Epithelial cell of esophagus (primary cell): ENCODE measurements at regions not wholly inside any gene's neighbourhood (a gene's known extent, or its start where the extent isn't known, plus 50 kb on each side); places are given as distances from the start of the nearest gene placed in this dataset.

Experiments used
- DNase-seq: peaks from one replicate; pipeline ENCODE4 v3.0.0; 2010; ENCODE audit warnings: low read depth
- H3K4me3 ChIP-seq: 2 replicates; pipeline ENCODE4 v1.5.1; 2011; ENCODE audit warnings: mild to moderate bottlenecking, low read length, control low read depth
- CTCF ChIP-seq: IDR thresholded peaks from 2 replicates; pipeline ENCODE4 v1.5.1; 2011; ENCODE audit warnings: low read depth, mild to moderate bottlenecking, low read length, control low read depth, inconsistent platforms; ENCODE audit not compliant: insufficient read depth; ENCODE audit errors: missing control alignments

GRCh38 chr9:75463871-75464270 lies 375.6 kb downstream of the OSTF1 start:
- no peak overlapping the region for H3K4me3 ChIP-seq
- no peak for TF ChIP-seq CTCF
- no peak for DNase-seq

- no peak for DNase-seq
- no peak overlapping the region for H3K4me3 ChIP-seq
- TF ChIP-seq CTCF, result no peak
These were observed 376.4 kb downstream of the OSTF1 start for GRCh38 chr9:75464726-75465125.

GRCh38 chr9:75467142-75467541 lies 378.8 kb downstream of the OSTF1 start:
- no peak overlapping the region for H3K4me3 ChIP-seq
- TF ChIP-seq CTCF, result no peak
- DNase-seq, result peak; percentile 46

- TF ChIP-seq CTCF, result no peak
- H3K4me3 ChIP-seq, result no peak overlapping the region
These were observed 383.3 kb downstream of the OSTF1 start for GRCh38 chr9:75471549-75472114.

GRCh38 chr9:75482566-75482965 lies 394.3 kb downstream of the OSTF1 start:
- no peak for TF ChIP-seq CTCF

More at GRCh38 chr9:75471549-75472114, 383.3 kb downstream of the OSTF1 start:
- no peak for DNase-seq

GRCh38 chr9:75483636-75484035 lies 395.3 kb downstream of the OSTF1 start:
- peak; percentile 68 for DNase-seq
- no peak overlapping the region for H3K4me3 ChIP-seq
- no peak for TF ChIP-seq CTCF

More at GRCh38 chr9:75482566-75482965, 394.3 kb downstream of the OSTF1 start:
- no peak for DNase-seq
- no peak overlapping the region for H3K4me3 ChIP-seq

GRCh38 chr9:75487856-75488718 lies 399.8 kb downstream of the OSTF1 start:
- no peak for TF ChIP-seq CTCF
- no peak overlapping the region for H3K4me3 ChIP-seq
- no peak for DNase-seq
